H1 (cell line): ENCODE measurements at regions not wholly inside any gene's neighbourhood (a gene's known extent, or its start where the extent isn't known, plus 50 kb on each side); places are given as distances from the start of the nearest gene placed in this dataset.

Source experiments
- CTCF ChIA-PET: fragments of 300-600 bp; sonication (Branson Sonifier 250); formaldehyde crosslinking; loops from one replicate; lab custom pipeline; 2021; ENCODE audit not compliant: partially characterized antibody; lab: Charles Lee
- POLR2A ChIA-PET: fragments of 300-600 bp; sonication (Branson Sonifier 250); formaldehyde crosslinking; loops from one replicate; lab custom pipeline; 2021; ENCODE audit warnings: inconsistent platforms; ENCODE audit not compliant: partially characterized antibody; lab: Charles Lee
- DNase-seq, 2 experiments: peaks; one replicate each; pipeline versions ENCODE4 v3.0.0 to v3.0.0-alpha.2; 2010 to 2022; ENCODE audit warnings: low spot score in 2 of 2, low read depth in 1 of 2, mixed read lengths in 1 of 2
- FAIRE-seq: peaks from 2 replicates; lab custom pipeline; 2011; peaks lifted over from hg19 to GRCh38; lab: Jason Lieb, UNC
- H2AFZ ChIP-seq: 2 replicates; pipeline ENCODE4 v1.8.1; 2012; ENCODE audit warnings: low read length, inconsistent platforms
- H2AK5ac ChIP-seq: 2 replicates; pipeline ENCODE4 v1.6.1; 2013; ENCODE audit warnings: low read depth, low read length
- H2BK120ac ChIP-seq: replicated peaks from 2 replicates; pipeline ENCODE3; 2013; ENCODE audit warnings: low read depth, low read length, inconsistent platforms
- H2BK12ac ChIP-seq: 2 replicates; pipeline ENCODE4 v1.6.1; 2013; ENCODE audit warnings: low read depth, low read length
- H2BK15ac ChIP-seq: 2 replicates; pipeline ENCODE4 v1.6.1; 2013; ENCODE audit warnings: low read length
- H2BK20ac ChIP-seq: 2 replicates; pipeline ENCODE4 v1.6.1; 2013; ENCODE audit warnings: low read length
- H2BK5ac ChIP-seq: 2 replicates; pipeline ENCODE4 v1.6.1; 2013; ENCODE audit warnings: low read depth, low read length
- H3K14ac ChIP-seq: 2 replicates; pipeline ENCODE4 v1.6.1; 2013; ENCODE audit warnings: inconsistent platforms; ENCODE audit not compliant: insufficient read length
- H3K18ac ChIP-seq: 2 replicates; pipeline ENCODE4 v1.6.1; 2013; ENCODE audit warnings: low read length; ENCODE audit errors: extremely low read depth
- H3K23ac ChIP-seq: 2 replicates; pipeline ENCODE4 v1.6.1; 2013; ENCODE audit warnings: inconsistent platforms; ENCODE audit not compliant: insufficient read length
- H3K23me2 ChIP-seq: 2 replicates; pipeline ENCODE4 v1.6.1; 2013; ENCODE audit warnings: low read depth, low read length
- H3K27ac ChIP-seq: 2 replicates; pipeline ENCODE4 v1.6.1; 2011; ENCODE audit warnings: low read depth, low read length, inconsistent platforms
- H3K27me3 ChIP-seq, 4 experiments: replicated peaks in 1 of 4; 1 replicate in 1 of 4; 2 replicates in 3 of 4; pipeline versions ENCODE4 v1.6.1 to v1.8.1; 2011 to 2013; ENCODE audit warnings: low read length in 3 of 4, mild to moderate bottlenecking in 3 of 4, inconsistent platforms in 2 of 4, mixed read lengths in 2 of 4, moderate library complexity in 1 of 4; ENCODE audit not compliant: control insufficient read depth in 3 of 4, insufficient read depth in 3 of 4; ENCODE audit errors: extremely low read depth in 1 of 4
- H3K36me3 ChIP-seq, 4 experiments: 2 replicates each; pipeline versions ENCODE4 v1.6.1 to v1.8.1; 2011 to 2013; ENCODE audit warnings: mild to moderate bottlenecking in 4 of 4, low read length in 3 of 4, moderate library complexity in 2 of 4, control low read depth in 1 of 4, inconsistent platforms in 1 of 4; ENCODE audit not compliant: insufficient read depth in 4 of 4, control insufficient read depth in 2 of 4
- H3K4ac ChIP-seq: replicated peaks from 2 replicates; pipeline ENCODE3; 2013; ENCODE audit warnings: low read length, low read depth, mixed read lengths, inconsistent platforms; ENCODE audit not compliant: insufficient read length
- H3K4me1 ChIP-seq, 4 experiments: replicated peaks in 1 of 4; 1 replicate in 1 of 4; 2 replicates in 3 of 4; pipeline versions ENCODE4 v1.6.1 to v1.8.1; 2011 to 2013; ENCODE audit warnings: low read length in 3 of 4, inconsistent platforms in 2 of 4, mixed read lengths in 1 of 4; ENCODE audit not compliant: insufficient read depth in 4 of 4, control insufficient read depth in 3 of 4
- H3K4me2 ChIP-seq, 2 experiments: 2 replicates each; pipeline versions ENCODE4 v1.6.1 to v1.8.1; 2011 to 2013; ENCODE audit warnings: low read depth in 2 of 2, low read length in 2 of 2, control low read depth in 1 of 2, inconsistent platforms in 1 of 2, mild to moderate bottlenecking in 1 of 2; ENCODE audit not compliant: insufficient read depth in 1 of 2
- H3K4me3 ChIP-seq, 4 experiments: fragments of 200-600, 300-600 bp in 1 of 4; sonication (generic), shearing (Covaris generic), sonication (Bioruptor Twin) in 1 of 4; 2 replicates each; pipeline versions ENCODE4 v1.5.1 to v1.8.1; 2011 to 2016; ENCODE audit warnings: low read length in 4 of 4, low read depth in 3 of 4, control low read depth in 2 of 4, inconsistent platforms in 2 of 4, mild to moderate bottlenecking in 2 of 4, mixed read lengths in 1 of 4, moderate library complexity in 1 of 4; ENCODE audit not compliant: insufficient read depth in 2 of 4; ENCODE audit errors: extremely low read depth in 1 of 4
- H3K56ac ChIP-seq: replicated peaks from 2 replicates; pipeline ENCODE3; 2013; ENCODE audit warnings: low read depth, mild to moderate bottlenecking, mixed read lengths, low read length, inconsistent platforms; ENCODE audit not compliant: insufficient read length
- H3K79me1 ChIP-seq: 2 replicates; pipeline ENCODE4 v1.6.1; 2013; ENCODE audit warnings: low read depth, low read length, control low read depth
- H3K79me2 ChIP-seq, 2 experiments: 2 replicates each; pipeline versions ENCODE4 v1.6.1 to v1.8.1; 2012 to 2013; ENCODE audit warnings: low read length in 2 of 2, mild to moderate bottlenecking in 2 of 2, inconsistent platforms in 1 of 2; ENCODE audit not compliant: insufficient read depth in 2 of 2, control insufficient read depth in 1 of 2
- H3K9ac ChIP-seq, 4 experiments: replicated peaks in 1 of 4; 1 replicate in 1 of 4; 2 replicates in 3 of 4; pipeline versions ENCODE4 v1.6.1 to v1.8.1; 2011 to 2013; ENCODE audit warnings: low read depth in 3 of 4, low read length in 3 of 4, control low read depth in 2 of 4, mild to moderate bottlenecking in 2 of 4, moderate library complexity in 2 of 4, inconsistent platforms in 1 of 4; ENCODE audit errors: extremely low read depth in 1 of 4
- H3K9me3 ChIP-seq, 2 experiments: 2 replicates each; pipeline versions ENCODE4 v1.6.1 to v1.8.1; 2012 to 2013; ENCODE audit warnings: mild to moderate bottlenecking in 2 of 2, moderate library complexity in 2 of 2, control low read depth in 1 of 2, inconsistent platforms in 1 of 2, low read depth in 1 of 2, low read length in 1 of 2, mixed read lengths in 1 of 2; ENCODE audit not compliant: insufficient read depth in 2 of 2
- H4K20me1 ChIP-seq, 2 experiments: replicated peaks in 1 of 2; 2 replicates each; pipeline versions ENCODE3 to v1.8.1; 2011 to 2013; ENCODE audit warnings: inconsistent platforms in 2 of 2, low read length in 2 of 2, mild to moderate bottlenecking in 1 of 2; ENCODE audit not compliant: insufficient read depth in 2 of 2, control insufficient read depth in 1 of 2
- H4K5ac ChIP-seq: 2 replicates; pipeline ENCODE4 v1.6.1; 2013; ENCODE audit warnings: low read length, low read depth, mixed read lengths, inconsistent platforms; ENCODE audit not compliant: insufficient read length
- H4K8ac ChIP-seq: 2 replicates; pipeline ENCODE4 v1.8.0; 2013; ENCODE audit warnings: mild to moderate bottlenecking, moderate library complexity, low read length, inconsistent platforms; ENCODE audit not compliant: insufficient read depth; ENCODE audit errors: extremely low read depth
- H4K91ac ChIP-seq: replicated peaks from 2 replicates; pipeline ENCODE3; 2013; ENCODE audit warnings: low read length, mixed read lengths, inconsistent platforms; ENCODE audit not compliant: insufficient read length
- CHD2 ChIP-seq: IDR thresholded peaks from 2 replicates; pipeline ENCODE4 v1.6.1; 2012; ENCODE audit warnings: low read length, improper control_type of control experiment
- EZH2 ChIP-seq: fragments of 200-600 bp; sonication (generic); IDR thresholded peaks from 2 replicates; pipeline ENCODE4 v1.7.1; 2012; ENCODE audit warnings: low read depth, mild to moderate bottlenecking, moderate library complexity, low read length, inconsistent platforms; ENCODE audit not compliant: severe bottlenecking
- GABPA ChIP-seq: IDR thresholded peaks from 2 replicates; pipeline ENCODE4 v1.6.1; 2011; ENCODE audit warnings: mild to moderate bottlenecking, low read length, moderate library complexity, borderline replicate concordance; ENCODE audit not compliant: insufficient read depth
- GTF2F1 ChIP-seq: IDR thresholded peaks from 2 replicates; pipeline ENCODE4 v1.6.1; 2012; ENCODE audit warnings: low read depth, low read length, improper control_type of control experiment, borderline replicate concordance
- HDAC2 ChIP-seq, 2 experiments: fragments of 300-600 bp in 1 of 2; sonication (generic) in 1 of 2; IDR thresholded peaks; 2 replicates each; pipeline ENCODE4 v1.6.1; 2011 to 2012; ENCODE audit warnings: low read depth in 2 of 2, low read length in 2 of 2, mild to moderate bottlenecking in 2 of 2, moderate library complexity in 2 of 2, borderline replicate concordance in 1 of 2, inconsistent platforms in 1 of 2
- HDAC6 ChIP-seq: IDR thresholded peaks from one replicate; pipeline ENCODE4 v1.7.1; 2012; ENCODE audit warnings: low read depth, mild to moderate bottlenecking, inconsistent platforms, low read length, moderate library complexity
- KDM1A ChIP-seq: fragments of 200-600, 300-600 bp; sonication (generic); IDR thresholded peaks from 2 replicates; pipeline ENCODE4 v1.7.1; 2016; ENCODE audit warnings: mild to moderate bottlenecking, low read length, borderline replicate concordance
- PHF8 ChIP-seq: fragments of 200-600 bp; sonication (generic); conservative IDR thresholded peaks from 2 replicates; pipeline ENCODE4 v1.7.1; 2012; ENCODE audit warnings: low read depth, mild to moderate bottlenecking, inconsistent platforms, low read length, moderate library complexity
- POLR2AphosphoS5 ChIP-seq: IDR thresholded peaks from 2 replicates; pipeline ENCODE4 v1.6.1; 2011; ENCODE audit warnings: low read depth, low read length
- RNF2 ChIP-seq: fragments of 200-900, 300-1000 bp; sonication (generic); IDR thresholded peaks from 2 replicates; pipeline ENCODE4 v1.7.1; 2016; ENCODE audit warnings: borderline replicate concordance, low read depth, mild to moderate bottlenecking, antibody characterized with exemption, low read length; ENCODE audit not compliant: poor library complexity, severe bottlenecking; ENCODE audit errors: missing control alignments
- SIN3A ChIP-seq, 2 experiments: IDR thresholded peaks in 1 of 2; conservative IDR thresholded peaks in 1 of 2; 2 replicates each; pipeline ENCODE4 v1.6.1; 2011 to 2012; ENCODE audit warnings: low read length in 2 of 2, improper control_type of control experiment in 1 of 2, low read depth in 1 of 2, mild to moderate bottlenecking in 1 of 2
- SP1 ChIP-seq: IDR thresholded peaks from 2 replicates; pipeline ENCODE4 v1.6.1; 2011; ENCODE audit warnings: low read depth, low read length
- TAF7 ChIP-seq: optimal IDR thresholded peaks from 2 replicates; pipeline ENCODE3; 2011; ENCODE audit warnings: low read depth, mild to moderate bottlenecking, inconsistent platforms, low read length, moderate library complexity, borderline replicate concordance
- WGBS, 2 experiments: shearing (Covaris generic) in 1 of 2; methylation state at CpG; one replicate each; pipeline versions ENCODE4 v1.1.6 to v1.1.7; 2013 to 2015; ENCODE audit warnings: low lambda C conversion rate in 2 of 2, mixed read lengths in 2 of 2, inconsistent platforms in 1 of 2, low coverage in 1 of 2, missing lambda C conversion rate in 1 of 2; ENCODE audit not compliant: insufficient replicate concordance in 2 of 2, insufficient coverage in 1 of 2, insufficient read length in 1 of 2; ENCODE audit errors: extremely low coverage in 1 of 2, missing lambda C conversion rate in 1 of 2; 5-methylcytosine and 5-hydroxymethylcytosine counted together

DNA sequence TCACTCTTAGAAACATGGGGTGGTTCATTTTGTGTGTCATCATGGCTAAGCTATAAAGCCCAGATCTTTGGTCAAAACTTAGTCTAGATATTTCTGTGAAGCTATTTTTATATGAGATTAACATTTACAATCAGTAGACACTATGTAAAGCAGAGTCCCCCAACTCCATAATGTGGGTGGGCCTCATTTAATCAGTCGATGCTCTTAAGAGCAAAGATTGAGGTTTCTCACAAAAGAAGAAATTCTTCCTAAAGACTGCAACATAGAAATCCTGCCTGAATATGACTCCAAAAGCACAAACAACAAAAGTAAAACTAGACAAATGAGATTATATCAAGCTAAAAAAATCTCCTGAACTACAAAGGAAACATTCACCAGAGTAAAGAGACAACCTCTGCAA, 642.2 kb downstream of the DIAPH3 start:
- Histone ChIP-seq H3K79me1 (no peaks in the 10 kb centered on the region), H4K5ac (no peak overlapping the region), H3K36me3 (no peaks in the 10 kb centered on the region), H3K23ac (no peak overlapping the region), H3K14ac (no peak overlapping the region), H2BK12ac (no peak overlapping the region), H3K27ac (no peak overlapping the region), H2BK120ac (no peak overlapping the region), H3K4me3 (no peak overlapping the region), H3K4me1 (no peaks in the 10 kb centered on the region), H3K9ac (no peak overlapping the region), H3K56ac (no peak overlapping the region), H3K18ac (no peak overlapping the region), H2BK5ac (no peak overlapping the region), H3K4ac (no peak overlapping the region), H3K23me2 (no peaks in the 10 kb centered on the region), H4K20me1 (no peaks in the 10 kb centered on the region), H4K91ac (no peak overlapping the region), H3K9me3 (no peaks in the 10 kb centered on the region), H3K4me2 (no peak overlapping the region), H3K79me2 (no peaks in the 10 kb centered on the region), H2AK5ac (no peak overlapping the region), H4K8ac (no peak overlapping the region), H3K27me3 (no peaks in the 10 kb centered on the region), H2BK15ac (no peak overlapping the region), H2BK20ac (no peak overlapping the region), H2AFZ (no peak overlapping the region)
- WGBS, 2 experiments: 87% methylated on average over 1 of the region's 1 CpG; no CpG with 5 or more reads in 1 of the 2 experiments
- FAIRE-seq: no peak
- no peak for DNase-seq
- ChIA-PET POLR2A (no interaction called here), CTCF (interaction anchor here (0.8 to 1.2 kb wide), 2 partner anchors 44 to 130 kb away, joined by 3 read pairs; no protein-coding TSS in a partner anchor)
- no peak for TF ChIP-seq TAF7
- no peak for TF ChIP-seq PHF8
- no peak for TF ChIP-seq HDAC6
- TF ChIP-seq POLR2AphosphoS5: no peak
- TF ChIP-seq GABPA: no peak
- TF ChIP-seq EZH2: no peak
- TF ChIP-seq KDM1A: no peak
- TF ChIP-seq GTF2F1: no peak
- no peak for TF ChIP-seq RNF2
- TF ChIP-seq HDAC2 (IDR thresholded peaks at IDR 0.05; ENCODE audit: borderline replicate concordance in 1 of 2, low read depth in 2 of 2, low read length in 2 of 2): no peak
- no peak for TF ChIP-seq SP1
- TF ChIP-seq CHD2: no peak
- no peak for TF ChIP-seq SIN3A (conservative IDR thresholded peaks at IDR 0.05 in 1 of 2, IDR thresholded peaks at IDR 0.05 in 1 of 2; ENCODE audit: low read depth in 1 of 2, low read length in 2 of 2)
